GM12878 (cell line): ENCODE measurements at regions not wholly inside any gene's neighbourhood (a gene's known extent, or its start where the extent isn't known, plus 50 kb on each side); places are given as distances from the start of the nearest gene placed in this dataset.
A peak's percentile ranks its signal among the peaks of the same experiment; 100 is the strongest.

Experiments
- BCL3 ChIP-seq: IDR thresholded peaks from 2 replicates; pipeline ENCODE4 v1.6.1; 2011; ENCODE audit warnings: borderline replicate concordance, low read depth, mild to moderate bottlenecking, moderate library complexity, low read length; ENCODE audit not compliant: insufficient read depth, poor library complexity, severe bottlenecking
- MLLT1 ChIP-seq: fragments of 450-650 bp; IDR thresholded peaks from 2 replicates; pipeline ENCODE4 v1.6.1; 2016; ENCODE audit warnings: mild to moderate bottlenecking

GRCh38 chr6:11828262-11828870, 49.8 kb upstream of the ADTRP start (continued):
- TF ChIP-seq MLLT1 (peak; percentile 84), BCL3 (no peak)
